GM19025 (cell line): ENCODE measurements at regions not wholly inside any gene's neighbourhood (a gene's known extent, or its start where the extent isn't known, plus 50 kb on each side); places are given as distances from the start of the nearest gene placed in this dataset.
"Not testable (repeated sequence)": the region's sequence is repeated elsewhere in the genome, so short reads cannot be mapped to it uniquely, and the experiment has no call there.

ENCODE experiments used
- ATAC-seq: cut with Tn5 transposase; IDR thresholded peaks from one replicate; pipeline ENCODE4 v1.9.1; 2021; ENCODE audit warnings: mild to moderate bottlenecking, low read depth, moderate library complexity; ENCODE audit not compliant: unreplicated experiment

GRCh38 chr13:48583859-48584311, 51.0 kb upstream of the RCBTB2 start:
- no peak for ATAC-seq

DNA sequence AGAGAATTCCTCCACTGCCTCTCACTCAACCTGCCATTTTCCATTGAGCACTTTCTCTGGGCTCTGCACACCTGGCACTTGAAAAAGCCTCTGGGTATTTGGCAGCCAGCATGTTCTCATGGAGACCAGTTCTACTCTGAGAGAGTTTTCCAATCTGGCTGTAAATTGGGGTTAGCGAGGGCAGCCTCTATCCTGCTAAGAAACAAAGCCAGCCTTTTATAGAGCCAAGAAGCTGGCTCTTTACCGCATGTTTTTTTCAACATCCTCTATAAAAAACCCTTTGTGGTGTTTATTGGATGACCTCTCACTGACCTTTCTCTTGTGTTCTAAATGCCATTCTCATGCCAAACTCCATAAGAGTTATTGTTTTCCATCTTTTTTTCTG, 52.6 kb upstream of the RCBTB2 start:
- no peak for ATAC-seq

GRCh38 chr13:48586591-48587103, 53.8 kb upstream of the RCBTB2 start:
- no peak for ATAC-seq

- ATAC-seq = no peak
Measured at GRCh38 chr13:48588120-48588519, 55.2 kb upstream of the RCBTB2 start.

DNA sequence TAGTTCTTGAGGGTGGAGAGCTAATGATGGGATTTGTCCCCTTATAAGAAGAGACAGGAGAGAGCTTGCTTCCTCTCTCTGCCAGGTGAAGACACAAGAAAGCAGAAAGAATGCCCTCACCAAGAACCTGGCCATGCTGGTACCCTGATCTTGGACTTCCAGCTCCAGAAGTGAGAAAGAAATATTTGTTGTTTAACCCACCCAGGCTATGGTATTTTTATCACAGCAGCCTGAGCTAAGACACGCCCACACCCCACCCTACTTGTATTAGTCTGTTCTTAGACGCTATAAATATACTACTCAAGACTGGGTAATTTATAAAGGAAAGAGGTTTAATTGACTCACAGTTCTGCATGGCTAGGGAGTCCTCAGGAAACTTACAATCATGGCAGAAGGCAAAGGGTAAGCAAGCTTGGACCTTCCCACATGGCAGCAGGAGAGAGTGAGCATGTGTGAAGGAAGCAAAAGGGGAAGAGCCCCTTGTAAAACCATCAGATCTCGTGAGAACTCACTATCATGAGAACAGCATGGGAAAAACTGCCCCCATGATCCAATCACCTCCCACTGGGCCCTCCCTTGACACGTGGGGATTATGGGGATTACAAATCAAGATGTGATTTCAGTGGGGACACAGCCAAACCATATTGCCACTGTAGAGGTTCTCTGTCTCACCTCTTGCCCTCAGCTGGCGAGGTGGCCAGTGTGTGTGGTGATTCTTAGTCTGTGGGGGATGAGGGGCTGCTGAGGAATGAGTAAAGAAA, 57.4 kb upstream of the RCBTB2 start:
- ATAC-seq = no peak

GRCh38 chr13:48591124-48591872, 58.4 kb upstream of the RCBTB2 start:
- ATAC-seq = not testable (repeated sequence)

- ATAC-seq = no peak
Measured at GRCh38 chr13:48591889-48592687, 59.2 kb upstream of the RCBTB2 start.

- no peak for ATAC-seq
Measured at GRCh38 chr13:48592688-48593049, 59.8 kb upstream of the RCBTB2 start.

GRCh38 chr13:48593536-48593935, 60.2 kb upstream of the CYSLTR2 start:
- no peak for ATAC-seq

DNA sequence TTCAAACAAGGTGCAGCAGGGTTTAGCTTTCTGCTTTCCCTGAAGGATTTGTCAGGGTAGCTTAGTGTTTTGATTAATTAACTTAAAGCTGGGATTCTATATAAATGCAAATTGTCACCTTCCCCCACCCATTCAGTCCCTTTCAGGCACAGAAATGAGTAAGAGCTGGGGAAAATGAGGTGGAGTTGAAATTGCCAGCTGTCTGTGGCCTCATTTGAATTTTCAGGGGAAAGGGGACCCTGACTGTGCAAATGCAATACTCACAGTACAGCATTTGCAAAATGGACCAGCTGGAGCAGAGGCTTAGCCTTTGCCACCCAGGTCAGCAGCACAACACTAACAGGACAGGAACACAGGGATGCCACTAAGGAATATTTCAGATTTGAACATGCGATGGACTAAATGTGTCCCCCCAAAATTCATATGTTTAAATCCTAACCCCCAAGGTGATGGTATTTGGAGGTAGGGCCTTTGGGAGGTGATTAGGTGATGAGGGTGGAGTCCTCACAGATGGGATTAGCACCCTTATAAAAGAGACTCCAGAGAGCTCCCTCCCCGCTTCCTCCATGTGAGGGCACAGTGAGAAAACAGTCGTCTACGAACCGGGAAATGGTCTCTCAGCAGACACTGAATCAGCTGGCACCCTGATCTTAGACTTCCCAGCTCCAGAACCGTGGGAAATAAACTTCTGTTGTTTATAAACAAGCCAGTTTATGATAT, 59.5 kb upstream of the CYSLTR2 start:
- ATAC-seq = peak; percentile 46

- peak; percentile 44 for ATAC-seq
Measured at GRCh38 chr13:48595431-48596429, 58.0 kb upstream of the CYSLTR2 start.

DNA sequence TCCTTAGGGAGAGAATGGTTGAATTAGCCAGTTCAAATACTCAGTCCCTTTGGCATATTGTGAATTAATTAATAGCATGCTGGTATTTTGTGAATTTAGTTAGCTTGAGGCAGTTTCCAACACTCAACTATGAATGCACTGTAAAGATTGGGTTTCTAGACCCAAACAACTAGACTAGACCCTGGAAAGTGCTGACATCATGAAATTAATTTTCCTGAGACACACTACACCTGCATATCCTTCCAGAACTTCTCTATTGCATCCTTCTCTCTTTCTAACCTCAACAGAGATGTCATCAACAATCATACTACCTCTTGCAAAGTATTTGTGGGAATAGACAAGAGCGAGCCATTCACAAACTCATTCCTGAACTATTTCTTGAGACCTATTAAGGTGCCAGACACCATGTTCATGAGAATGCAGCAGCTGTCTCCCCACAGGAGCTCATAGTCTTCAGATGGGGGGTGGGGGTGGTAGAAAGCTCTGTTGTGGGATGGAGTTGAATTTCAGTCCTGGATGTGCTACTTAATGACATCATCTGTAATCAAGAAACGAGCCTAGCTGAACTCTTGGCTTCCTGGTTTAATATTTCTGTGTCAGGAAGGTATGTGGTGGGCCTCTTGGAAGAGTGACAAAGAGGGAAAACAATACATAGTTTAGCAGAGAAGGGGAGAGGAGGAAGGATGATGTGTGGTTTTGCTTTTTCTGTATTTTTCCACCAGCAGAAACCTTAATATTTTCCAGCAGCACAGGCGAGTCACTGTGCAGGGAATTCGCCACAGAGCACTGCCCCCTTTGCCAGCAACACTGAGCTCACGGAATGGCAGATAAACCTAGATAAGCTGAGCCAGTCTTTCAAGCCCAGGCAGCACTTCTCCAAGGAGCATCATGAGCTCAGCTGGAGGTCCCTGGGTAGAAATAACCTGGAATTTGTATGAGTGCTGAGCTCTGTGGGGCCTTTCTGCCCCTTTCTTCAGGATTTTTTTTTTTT, 53.1 kb upstream of the CYSLTR2 start:
- ATAC-seq = no peak

DNA sequence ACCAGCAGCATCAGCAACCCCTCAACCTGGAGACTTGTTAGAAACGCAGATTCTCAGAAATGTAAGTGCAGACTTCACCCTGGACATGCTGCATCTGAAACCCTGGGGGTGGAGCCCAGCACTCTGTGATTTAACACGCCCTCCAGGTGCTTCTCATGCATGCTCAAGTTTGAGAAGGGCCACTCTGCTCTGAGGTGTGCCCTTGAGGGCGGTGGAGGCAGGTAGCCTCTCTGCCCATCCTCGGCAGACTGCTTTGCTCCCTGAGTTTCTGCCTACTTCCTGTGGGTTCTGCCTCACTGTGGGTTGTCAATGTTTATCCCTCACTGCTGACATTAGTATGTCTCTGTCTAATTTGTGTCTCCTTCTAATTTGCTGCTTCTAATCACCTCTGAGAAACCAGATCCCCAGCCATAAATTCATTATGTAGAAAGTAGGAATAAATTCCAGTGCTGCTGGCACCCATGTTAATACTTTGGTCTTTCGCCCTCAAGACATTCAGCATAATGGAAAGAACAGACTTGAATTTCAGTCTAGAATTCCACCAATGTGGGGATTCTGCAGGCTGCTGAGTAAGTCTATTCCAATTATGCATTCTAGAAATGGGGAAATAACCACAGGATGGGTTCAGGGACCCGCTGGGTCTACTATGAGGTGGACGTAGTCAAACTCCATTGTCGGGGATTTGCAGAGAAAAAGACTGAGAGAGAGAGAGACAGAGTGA, 51.3 kb upstream of the CYSLTR2 start:
- ATAC-seq = no peak

DNA sequence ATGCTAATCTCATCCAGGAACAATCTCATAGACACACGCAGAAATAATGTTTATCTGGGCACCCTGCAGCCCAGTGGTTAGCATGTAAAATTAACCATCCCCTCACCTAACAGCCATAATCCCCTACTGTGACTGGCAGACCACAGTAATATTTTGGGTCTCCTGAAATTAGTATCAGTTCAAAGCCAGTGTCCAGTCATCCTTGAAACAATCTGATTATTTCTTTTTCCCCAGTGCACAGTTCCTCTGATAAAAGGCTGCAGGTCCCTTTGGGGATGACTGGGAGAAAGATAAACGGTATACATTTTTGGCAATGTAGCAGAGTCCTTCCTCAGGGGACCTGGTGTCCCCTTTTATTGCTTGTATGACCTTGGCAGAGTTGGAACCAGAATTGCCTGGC, 50.4 kb upstream of the CYSLTR2 start:
- no peak for ATAC-seq
